ENCODE measurements at regions not wholly inside any gene's neighbourhood (a gene's known extent, or its start where the extent isn't known, plus 50 kb on each side); places are given as distances from the start of the nearest gene placed in this dataset.

GRCh38 chr4:128480945-128481344, 193.3 kb upstream of the PGRMC2 start:
- no peak for TF ChIP-seq CTCF (optimal IDR thresholded peaks at IDR 0.05 in 1 of 3, IDR thresholded peaks at IDR 0.05 in 1 of 3, conservative IDR thresholded peaks at IDR 0.05 in 1 of 3; ENCODE audit: extremely low read depth in 1 of 3, insufficient read depth in 2 of 3, low read length in 3 of 3)
- no peak for TF ChIP-seq EZH2 (IDR thresholded peaks at IDR 0.05; ENCODE audit: low read length)

Data from keratinocyte (primary cell).